Prostate gland (tissue), 2 donors: ENCODE measurements at regions not wholly inside any gene's neighbourhood (a gene's known extent, or its start where the extent isn't known, plus 50 kb on each side); places are given as distances from the start of the nearest gene placed in this dataset.

Experiments
- DNase-seq: peaks from one replicate; pipeline ENCODE4 v3.0.0-alpha.2; 2019; ENCODE audit warnings: low spot score
- H3K27ac ChIP-seq, 2 donors: fragments of 200-600 bp; sonication (generic); 2 replicates each; pipeline ENCODE4 v1.5.1; 2017 to 2019
- H3K27me3 ChIP-seq: fragments of 200-600 bp; sonication (generic); replicated peaks from 2 replicates; pipeline ENCODE4 v1.5.1; 2019; ENCODE audit not compliant: insufficient read depth
- H3K36me3 ChIP-seq, 2 donors: fragments of 200-600 bp; sonication (generic); 1 replicate in 1 of 2; 2 replicates in 1 of 2; pipeline versions ENCODE4 v1.5.1 to v1.8.1; 2017 to 2019
- H3K4me1 ChIP-seq: fragments of 200-600 bp; sonication (generic); replicated peaks from 2 replicates; pipeline ENCODE4 v1.5.1; 2019
- H3K4me3 ChIP-seq, 2 donors: fragments of 200-600 bp; sonication (generic); 2 replicates each; pipeline ENCODE4 v1.5.1; 2017 to 2019
- H3K9me3 ChIP-seq: fragments of 200-600 bp; sonication (generic); 2 replicates; pipeline ENCODE4 v1.5.1; 2017
- CTCF ChIP-seq, 4 experiments: fragments of 200-600 bp in 2 of 4; fragments of 450-650 bp in 2 of 4; sonication (generic) in 2 of 4; IDR thresholded peaks; 1 replicate in 3 of 4; 2 replicates in 1 of 4; pipeline ENCODE4 v1.5.1; 2016 to 2019; ENCODE audit warnings: antibody characterized with exemption in 4 of 4, mild to moderate bottlenecking in 2 of 4, moderate library complexity in 2 of 4
- POLR2A ChIP-seq: fragments of 450-650 bp; IDR thresholded peaks from one replicate; pipeline ENCODE4 v1.6.1; 2016; ENCODE audit warnings: antibody characterized with exemption, mild to moderate bottlenecking
- POLR2AphosphoS5 ChIP-seq: sonication (generic); formaldehyde crosslinking; IDR thresholded peaks from one replicate; pipeline ENCODE4 v1.6.1; 2017; ENCODE audit warnings: antibody characterized with exemption
- WGBS: methylation state at CpG from one replicate; pipeline ENCODE4 v1.1.5; 2018; 5-methylcytosine and 5-hydroxymethylcytosine counted together
- intact Hi-C: fragments of 100-400 bp; cut with DNase I; formaldehyde crosslinking; loops from one replicate; pipeline ENCODE4 v1.14.2; 2022

- Histone ChIP-seq H3K4me1 (no peaks in the 10 kb centered on the region), H3K9me3 (no peaks in the 10 kb centered on the region), H3K36me3 (no peaks in the 10 kb centered on the region), H3K27me3 (no peaks in the 10 kb centered on the region), H3K27ac (no peak overlapping the region), H3K4me3 (no peak overlapping the region)
- intact Hi-C loops = no loop called here
- no peak for DNase-seq
- 89% methylated on average over 13 of the region's 13 CpGs for WGBS
- TF ChIP-seq POLR2AphosphoS5 = no peak
- no peak for TF ChIP-seq CTCF (IDR thresholded peaks at IDR 0.05)
- TF ChIP-seq POLR2A = no peak
These were observed 107.5 kb downstream of the ANXA1 start for GRCh38 chr9:73259086-73259696.

GRCh38 chr9:73260506-73260905 is 108.8 kb downstream of the ANXA1 start:
- no peak for TF ChIP-seq CTCF (IDR thresholded peaks at IDR 0.05)
- TF ChIP-seq POLR2A = no peak
- TF ChIP-seq POLR2AphosphoS5 = no peak
- Histone ChIP-seq H3K9me3 (no peaks in the 10 kb centered on the region), H3K4me1 (no peaks in the 10 kb centered on the region), H3K4me3 (no peak overlapping the region), H3K36me3 (no peaks in the 10 kb centered on the region), H3K27ac (no peak overlapping the region), H3K27me3 (no peaks in the 10 kb centered on the region)
- intact Hi-C loops = no loop called here
- no peak for DNase-seq

- intact Hi-C loops = no loop called here
- Histone ChIP-seq H3K27me3 (no peaks in the 10 kb centered on the region), H3K9me3 (no peaks in the 10 kb centered on the region), H3K4me3 (no peak overlapping the region), H3K36me3 (no peaks in the 10 kb centered on the region), H3K27ac (no peak overlapping the region), H3K4me1 (no peaks in the 10 kb centered on the region)
- no peak for DNase-seq
- TF ChIP-seq POLR2A (no peak), POLR2AphosphoS5 (no peak), CTCF (IDR thresholded peaks at IDR 0.05) (no peak)
- WGBS = 91% methylated on average over 4 of the region's 4 CpGs
These were observed 113.0 kb downstream of the ANXA1 start for GRCh38 chr9:73264631-73265030.

DNA sequence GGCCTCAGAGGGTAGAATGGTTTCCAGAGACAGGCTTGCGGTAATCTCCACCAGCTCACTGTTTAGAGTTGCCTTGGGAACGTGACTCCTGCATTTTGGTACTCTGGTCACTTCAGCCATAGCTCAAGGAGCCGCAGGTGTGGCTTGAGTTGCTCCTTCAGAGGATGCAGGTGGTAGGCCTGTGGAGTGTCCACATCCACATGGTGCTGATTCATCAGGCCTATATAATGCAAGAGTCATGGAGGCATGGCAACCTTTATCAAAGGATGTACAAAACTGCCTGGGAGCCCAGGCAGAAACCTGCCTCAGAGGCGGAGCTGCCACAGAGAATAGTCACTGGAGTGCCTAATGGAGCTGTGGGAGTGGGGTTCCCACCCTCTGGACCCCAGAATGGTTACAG is 114.2 kb downstream of the ANXA1 start:
- Histone ChIP-seq H3K36me3 (no peaks in the 10 kb centered on the region), H3K4me3 (no peak overlapping the region), H3K4me1 (no peaks in the 10 kb centered on the region), H3K27ac (no peak overlapping the region), H3K27me3 (no peaks in the 10 kb centered on the region), H3K9me3 (no peaks in the 10 kb centered on the region)
- WGBS = 94% methylated on average over 4 of the region's 4 CpGs
- intact Hi-C loops = no loop called here
- TF ChIP-seq POLR2AphosphoS5 (no peak), CTCF (IDR thresholded peaks at IDR 0.05) (no peak), POLR2A (no peak)
- DNase-seq = no peak

- Histone ChIP-seq H3K9me3 (no peaks in the 10 kb centered on the region), H3K27me3 (no peaks in the 10 kb centered on the region), H3K4me1 (no peaks in the 10 kb centered on the region), H3K27ac (no peak overlapping the region), H3K36me3 (no peaks in the 10 kb centered on the region), H3K4me3 (no peak overlapping the region)
- peak in 3 of 4 experiments; percentile 17 to 40 (median 28) for TF ChIP-seq CTCF (IDR thresholded peaks at IDR 0.05)
- no peak for TF ChIP-seq POLR2A
- peak; percentile 31 for TF ChIP-seq POLR2AphosphoS5
- DNase-seq = no peak
- WGBS = 31% methylated on average over 4 of the region's 4 CpGs
- intact Hi-C loops = no loop called here
These were observed 117.9 kb downstream of the ANXA1 start for GRCh38 chr9:73269430-73270101.
